GM18868 (cell line): ENCODE measurements at regions not wholly inside any gene's neighbourhood (a gene's known extent, or its start where the extent isn't known, plus 50 kb on each side); places are given as distances from the start of the nearest gene placed in this dataset.
"Not testable (repeated sequence)": the region's sequence is repeated elsewhere in the genome, so short reads cannot be mapped to it uniquely, and the experiment has no call there.

Experiments used
- ATAC-seq: cut with Tn5 transposase; IDR thresholded peaks from one replicate; pipeline ENCODE4 v1.9.1; 2021; ENCODE audit warnings: mild to moderate bottlenecking, moderate library complexity; ENCODE audit not compliant: unreplicated experiment

DNA sequence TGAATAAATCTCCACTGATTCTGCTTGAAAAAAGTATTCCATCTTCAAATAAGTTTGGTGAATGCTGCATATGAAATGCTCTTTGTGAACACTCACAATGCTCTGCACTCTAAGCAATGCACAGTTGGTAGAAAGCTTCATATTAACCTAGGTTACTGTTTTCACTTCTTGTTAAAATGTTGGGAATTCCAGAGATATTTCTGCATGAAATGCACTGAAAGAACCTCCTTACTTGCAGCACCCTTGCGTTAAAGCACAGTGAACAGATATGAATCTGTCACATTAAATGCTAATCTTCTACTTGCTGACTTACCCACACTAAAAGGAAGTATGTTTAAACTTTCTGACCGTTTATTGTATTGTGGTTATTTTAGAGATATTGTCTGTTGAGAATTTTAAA is 584.1 kb upstream of the NUDT12 start:
- no peak for ATAC-seq

DNA sequence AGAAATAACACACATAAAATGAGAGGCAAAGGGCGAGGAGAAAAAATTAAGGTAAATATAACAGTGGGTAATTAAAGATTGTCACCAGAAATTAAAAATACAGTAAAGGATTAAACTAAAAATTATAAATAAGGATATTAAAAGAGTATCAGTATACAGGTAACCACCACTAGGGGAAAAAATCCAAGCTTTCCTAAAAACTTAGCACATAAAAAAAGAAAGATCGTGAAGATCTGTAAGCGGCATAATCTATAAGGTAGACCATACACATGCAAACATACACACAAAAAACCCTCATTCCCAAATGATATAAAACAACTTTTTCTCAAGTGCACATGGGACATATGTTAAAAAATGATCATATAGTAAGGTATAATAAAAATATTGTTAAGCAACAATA is 577.3 kb upstream of the NUDT12 start:
- no peak for ATAC-seq

DNA sequence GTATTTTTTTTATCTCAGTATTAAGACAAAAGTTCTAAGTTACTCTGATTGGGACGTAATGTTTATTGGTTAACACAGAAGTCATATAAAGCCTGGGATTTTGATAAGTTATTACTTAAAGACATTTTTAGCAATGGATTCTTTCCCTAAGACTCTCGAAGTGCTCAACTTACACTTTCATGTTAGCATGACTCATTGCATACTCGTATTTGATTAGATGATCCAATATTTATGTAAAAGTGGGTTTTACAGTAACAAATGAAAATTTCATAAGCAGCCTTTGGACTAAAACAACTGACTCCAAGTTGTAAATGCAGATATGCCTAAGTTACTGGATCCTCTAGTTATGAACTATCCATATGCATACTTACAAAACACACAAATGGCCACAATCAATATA is 567.7 kb upstream of the NUDT12 start:
- ATAC-seq = no peak

DNA sequence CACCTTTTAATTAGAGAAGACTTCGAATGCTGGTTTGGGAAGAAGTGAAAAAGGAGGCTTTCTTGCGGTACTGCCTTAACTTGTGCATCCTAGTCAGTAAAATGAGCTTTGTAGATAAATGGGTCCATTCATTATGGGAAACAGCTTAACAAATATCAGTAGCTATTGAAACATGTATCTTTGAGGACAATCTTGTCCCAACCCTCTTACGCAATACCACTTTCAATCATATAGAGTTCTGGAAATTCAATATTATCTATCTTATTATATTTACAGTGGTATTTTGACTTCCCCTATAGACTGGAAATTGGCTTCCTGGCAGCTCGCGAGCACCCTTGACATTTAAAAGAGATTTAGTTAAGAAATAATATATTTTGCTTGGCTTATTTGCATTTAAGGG is 565.8 kb upstream of the NUDT12 start:
- ATAC-seq = no peak

DNA sequence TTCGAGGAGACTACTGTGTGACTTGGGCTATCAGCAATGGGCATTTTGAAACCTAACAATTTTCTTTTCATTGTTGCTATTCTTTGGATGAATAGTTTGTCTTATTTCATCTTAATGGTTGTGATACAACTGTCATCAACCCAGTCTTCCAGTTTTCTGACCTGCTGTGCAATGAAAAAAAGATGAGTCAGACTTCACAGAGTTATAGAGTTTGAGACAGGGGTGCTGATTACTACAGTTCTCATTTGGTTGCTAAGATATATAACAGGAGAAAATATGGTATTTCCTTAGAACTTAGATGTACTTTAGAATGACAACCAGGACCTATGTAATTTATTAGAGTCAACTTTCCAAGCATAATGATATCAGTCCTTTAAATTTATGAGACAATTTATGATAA is 564.4 kb upstream of the NUDT12 start:
- no peak for ATAC-seq

DNA sequence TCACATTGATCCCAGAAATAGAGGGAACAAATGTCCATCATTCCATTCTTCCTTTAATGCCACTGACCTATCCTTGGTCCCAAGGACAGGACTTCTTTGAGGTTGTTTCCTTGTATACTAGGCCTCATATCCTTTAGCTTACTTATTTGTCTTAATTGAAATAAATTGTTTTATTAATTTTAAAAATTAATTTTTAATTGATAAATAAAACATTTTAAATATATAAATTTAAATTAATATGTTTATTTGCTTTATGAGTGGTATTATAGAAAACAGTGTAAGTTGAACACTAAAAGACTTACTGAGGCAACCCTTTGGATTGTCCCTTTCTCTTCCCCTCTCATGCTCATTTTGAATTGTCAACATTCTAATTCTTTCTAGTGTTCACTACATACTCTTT is 556.9 kb upstream of the NUDT12 start:
- no peak for ATAC-seq

DNA sequence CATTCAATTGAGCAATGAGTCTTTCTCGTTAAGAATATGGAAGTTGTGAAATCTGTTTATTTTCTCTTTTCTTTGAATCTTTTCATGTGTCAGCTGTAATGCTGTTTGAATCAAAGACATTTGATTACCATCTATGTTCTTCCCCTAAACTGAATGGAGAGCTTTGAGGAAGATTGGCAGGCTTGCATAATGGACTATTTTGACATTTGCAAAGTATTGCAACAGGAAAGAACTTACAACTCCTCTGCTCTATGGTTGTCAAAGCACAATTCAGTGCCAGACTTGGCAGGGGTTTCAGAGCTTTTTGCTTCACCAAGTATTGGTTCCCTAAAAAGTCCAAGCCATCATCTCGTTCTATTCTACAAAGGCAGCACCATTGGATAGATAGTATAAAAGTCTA is 549.0 kb upstream of the NUDT12 start:
- ATAC-seq = no peak

DNA sequence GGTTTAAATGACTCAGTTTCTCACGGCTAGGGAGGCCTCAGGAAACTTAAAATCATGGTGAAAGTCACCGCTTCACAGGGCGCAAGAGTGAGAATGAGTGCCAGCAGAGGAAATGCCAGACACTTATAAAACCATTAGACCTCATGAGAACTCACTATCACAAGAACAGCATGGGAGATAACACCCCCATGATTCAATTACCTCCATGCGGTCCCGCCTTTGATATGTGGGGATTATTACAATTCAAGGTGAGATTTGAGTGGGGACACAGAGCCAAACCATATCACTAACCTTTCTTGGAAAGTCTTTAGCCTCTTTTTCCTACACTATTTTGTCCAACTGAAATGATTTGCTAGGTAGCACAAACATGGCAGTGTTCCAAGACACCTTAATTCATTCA is 533.9 kb upstream of the NUDT12 start:
- ATAC-seq = no peak

DNA sequence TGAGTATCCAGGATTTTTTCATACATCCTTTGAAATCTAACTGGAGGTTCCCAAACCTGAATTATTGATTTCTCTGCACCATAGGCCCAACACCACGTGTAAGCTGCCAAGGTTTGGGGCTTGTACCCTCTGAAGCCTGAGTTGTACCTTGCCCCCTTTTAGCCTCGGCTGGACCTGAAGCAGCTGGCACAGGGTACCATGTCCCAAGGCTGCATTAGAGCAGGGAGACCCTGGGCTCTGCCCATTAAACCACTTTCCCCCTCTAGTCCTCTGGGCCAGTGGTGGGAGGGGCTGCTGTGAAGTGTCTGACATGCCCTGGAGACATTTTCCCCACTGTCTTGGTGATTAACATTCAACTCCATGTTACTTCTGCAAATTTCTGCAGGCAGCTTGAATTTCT is 532.9 kb upstream of the NUDT12 start:
- ATAC-seq = no peak

DNA sequence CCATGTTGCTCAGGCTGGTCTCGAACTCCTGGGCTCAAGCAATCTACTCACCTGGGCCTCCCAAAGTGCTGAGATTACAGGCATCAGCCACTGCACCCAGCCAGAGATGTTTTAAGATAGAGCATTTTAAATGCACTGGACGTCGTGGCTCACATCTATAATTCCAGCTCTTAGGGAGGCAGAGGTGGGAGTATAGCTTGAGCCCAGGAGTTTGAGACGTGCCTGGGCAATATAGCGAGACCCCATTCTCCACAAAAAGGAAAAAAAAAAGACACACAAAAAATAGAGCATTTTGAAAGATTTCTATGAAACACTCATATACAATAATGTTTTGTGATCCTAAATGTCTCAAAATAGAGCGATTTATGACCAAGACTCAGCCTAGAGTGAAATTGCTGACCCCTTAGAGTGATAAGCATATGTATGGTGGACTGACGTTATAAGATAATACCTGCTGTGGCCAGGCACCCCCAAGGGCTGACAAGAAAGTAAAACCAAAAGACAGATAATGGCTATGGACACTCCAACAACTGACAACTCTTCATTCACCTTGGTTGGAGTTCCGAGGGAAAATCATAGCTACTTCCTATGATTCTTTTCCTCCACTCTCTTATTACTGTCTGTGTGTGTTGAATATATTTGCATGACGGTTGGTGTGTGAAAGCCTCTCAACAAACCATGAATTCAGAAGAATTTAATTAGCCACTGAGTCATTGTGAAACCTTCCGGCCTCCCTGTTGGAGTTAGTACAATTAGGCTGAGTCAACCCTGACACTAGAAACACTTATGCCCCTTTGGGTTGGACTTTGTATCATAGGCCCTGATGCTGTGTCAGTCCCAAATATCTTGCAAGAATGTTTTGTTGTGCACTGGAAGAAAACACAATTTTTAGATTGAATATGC is 526.5 kb upstream of the NUDT12 start:
- ATAC-seq = peak; percentile 76

DNA sequence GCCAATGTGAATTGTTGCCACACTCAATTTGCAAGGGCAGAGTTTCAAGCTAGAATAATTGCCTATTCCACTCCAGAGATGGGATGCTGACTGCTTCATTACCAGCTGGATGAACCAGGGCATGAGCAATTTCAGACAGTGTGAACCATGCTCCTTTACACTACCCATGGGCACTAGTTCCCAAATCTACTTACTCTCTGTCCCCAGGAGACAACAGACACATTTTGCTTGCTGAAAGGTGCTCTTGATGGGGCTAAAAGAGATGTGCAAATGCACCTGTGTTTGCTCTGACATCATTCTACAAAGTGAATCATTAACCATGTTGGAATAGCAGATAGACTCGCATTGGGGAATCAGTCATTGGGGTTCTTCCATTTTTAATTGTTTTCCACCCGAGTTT is 522.3 kb upstream of the NUDT12 start:
- no peak for ATAC-seq

DNA sequence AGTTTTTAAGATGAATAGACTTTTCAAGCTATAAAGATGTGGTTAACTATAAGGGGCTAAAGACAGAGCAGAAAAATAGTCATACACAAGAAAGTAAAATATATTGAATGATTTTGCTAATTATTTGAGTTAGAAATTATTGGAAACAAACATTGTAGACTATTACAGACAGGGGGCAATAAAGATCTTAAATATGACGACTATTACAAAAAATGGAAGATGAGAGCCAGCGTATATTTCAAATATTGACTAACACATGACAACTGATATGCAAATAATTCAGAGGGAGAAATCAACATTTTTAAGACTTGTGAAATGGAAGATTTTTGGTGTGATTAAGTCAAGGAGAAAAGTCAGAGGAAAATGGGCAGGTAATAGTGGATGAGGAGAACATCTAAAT is 520.2 kb upstream of the NUDT12 start:
- no peak for ATAC-seq

DNA sequence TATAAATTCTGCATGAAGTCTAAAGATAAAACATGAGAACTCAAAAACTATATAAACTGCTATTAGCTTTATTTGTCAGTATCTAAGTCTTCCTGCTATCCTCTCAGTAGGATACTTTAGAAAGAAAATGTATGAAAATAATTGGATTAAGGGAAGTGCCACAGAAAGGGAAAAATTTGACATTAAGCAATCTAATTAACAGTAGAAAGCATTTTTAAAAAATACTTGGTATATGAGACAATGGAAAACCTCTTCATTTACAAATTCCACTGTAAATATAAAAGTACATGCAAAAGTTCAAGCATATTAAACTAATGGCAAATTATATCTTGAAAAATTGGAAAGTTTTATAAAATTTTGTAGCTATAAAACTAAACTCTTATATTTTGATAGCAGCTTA is 518.6 kb upstream of the NUDT12 start:
- ATAC-seq = no peak

DNA sequence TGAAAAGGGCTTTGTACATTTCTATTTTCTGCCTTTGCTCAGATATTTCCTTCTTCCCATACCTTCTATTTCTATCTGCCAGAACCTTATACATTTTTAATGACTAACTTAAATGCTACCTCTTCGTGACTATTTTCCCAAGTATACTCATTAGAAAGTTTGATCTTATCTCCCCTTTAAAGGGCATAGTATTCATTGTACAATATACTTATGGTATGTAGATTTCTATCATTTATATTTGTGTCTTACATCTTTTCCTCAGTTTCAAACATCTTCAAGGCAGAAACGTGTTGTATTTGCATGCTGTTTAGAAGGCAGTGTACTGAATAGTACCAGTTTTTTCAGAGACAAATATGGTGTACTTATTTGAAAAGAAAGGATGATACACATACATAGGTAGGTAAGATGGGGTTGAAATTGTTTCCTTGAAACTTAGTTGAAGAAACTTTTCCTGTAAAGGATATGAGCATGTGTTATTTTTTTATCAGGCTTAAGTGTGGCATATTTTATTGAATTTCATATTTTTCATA is 518.1 kb upstream of the NUDT12 start:
- no peak for ATAC-seq

DNA sequence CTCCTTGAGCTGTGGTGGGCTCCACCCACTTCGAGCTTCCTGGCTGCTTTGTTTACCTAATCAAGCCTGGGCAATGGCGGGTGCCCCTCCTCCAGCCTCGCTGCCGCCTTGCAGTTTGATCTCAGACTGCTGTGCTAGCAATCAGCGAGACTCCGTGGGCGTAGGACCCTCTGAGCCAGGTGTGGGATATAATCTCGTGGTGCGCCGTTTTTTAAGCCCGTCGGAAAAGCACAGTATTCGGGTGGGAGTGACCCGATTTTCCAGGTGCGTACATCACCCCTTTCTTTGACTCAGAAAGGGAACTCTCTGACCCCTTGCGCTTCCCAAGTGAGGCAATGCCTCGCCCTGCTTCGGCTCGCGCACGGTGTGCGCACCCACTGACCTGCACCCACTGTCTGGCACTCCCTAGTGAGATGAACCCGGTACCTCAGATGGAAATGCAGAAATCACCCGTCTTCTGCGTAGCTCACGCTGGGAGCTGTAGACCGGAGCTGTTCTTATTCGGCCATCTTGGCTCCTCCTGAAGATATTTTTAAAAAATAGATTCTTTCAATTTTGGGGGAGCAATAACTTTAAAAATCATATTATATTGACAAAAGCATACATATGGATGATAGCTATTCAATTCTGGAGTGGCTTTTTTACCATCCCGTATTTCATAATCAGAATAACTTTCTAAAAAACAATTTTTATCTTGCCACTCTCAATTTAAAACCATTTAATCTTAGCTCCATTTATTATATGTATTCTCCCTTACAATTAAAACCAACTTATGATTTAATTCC is 517.5 kb upstream of the NUDT12 start:
- not testable (repeated sequence) for ATAC-seq

DNA sequence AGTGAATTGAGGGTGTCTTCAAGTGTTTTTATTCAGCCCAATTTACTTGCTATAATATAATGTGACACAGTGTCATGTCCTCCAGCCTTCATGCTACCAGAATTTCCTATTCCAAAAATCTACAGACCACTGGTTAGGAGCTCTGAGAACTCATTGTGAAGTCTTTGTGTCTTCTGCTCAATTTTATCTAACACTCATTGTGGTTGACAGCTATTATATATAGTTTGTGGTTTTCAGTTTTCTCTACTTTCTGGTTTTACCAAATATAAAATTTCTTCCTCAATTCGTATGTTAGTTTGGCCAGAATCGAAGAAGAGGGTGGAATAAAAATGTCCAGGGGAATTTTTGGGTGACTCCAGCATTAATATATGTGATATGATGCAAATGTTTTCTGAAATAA is 509.3 kb upstream of the NUDT12 start:
- no peak for ATAC-seq

DNA sequence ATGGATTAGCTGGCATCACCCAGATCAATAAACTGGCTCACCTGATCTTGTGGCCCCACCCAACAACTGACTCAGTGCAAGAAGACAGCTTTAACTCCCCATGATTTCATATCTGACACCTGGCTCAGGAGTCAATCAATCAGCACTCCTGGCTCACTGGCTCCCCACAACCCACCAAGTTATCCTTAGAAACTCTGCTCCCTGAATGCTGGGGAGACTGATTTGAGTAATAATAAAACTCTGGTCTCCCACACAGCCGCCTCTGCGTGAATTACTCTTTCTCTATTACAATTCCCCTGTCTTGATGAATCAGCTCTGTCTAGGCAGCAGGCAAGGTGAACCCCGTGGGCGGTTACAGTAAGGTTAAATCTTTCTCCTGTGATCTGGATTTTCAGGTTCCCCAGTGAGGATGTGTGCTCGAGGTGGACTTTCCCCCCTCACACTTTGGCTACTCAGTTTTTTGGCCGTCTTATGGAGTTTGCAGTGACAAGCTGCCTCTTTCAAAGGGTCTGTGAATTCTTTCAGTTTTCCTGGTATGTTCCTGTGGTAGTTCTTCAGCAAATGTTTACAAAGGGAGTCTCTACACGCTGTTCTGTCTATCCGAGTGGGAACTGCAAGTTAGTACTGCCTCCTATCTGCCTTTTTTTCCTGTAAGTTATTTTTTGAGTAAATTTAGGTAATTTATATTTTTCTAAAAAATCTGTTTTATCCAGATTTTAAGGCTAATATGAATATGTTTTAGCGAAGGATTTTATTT is 500.2 kb upstream of the NUDT12 start:
- ATAC-seq = no peak

DNA sequence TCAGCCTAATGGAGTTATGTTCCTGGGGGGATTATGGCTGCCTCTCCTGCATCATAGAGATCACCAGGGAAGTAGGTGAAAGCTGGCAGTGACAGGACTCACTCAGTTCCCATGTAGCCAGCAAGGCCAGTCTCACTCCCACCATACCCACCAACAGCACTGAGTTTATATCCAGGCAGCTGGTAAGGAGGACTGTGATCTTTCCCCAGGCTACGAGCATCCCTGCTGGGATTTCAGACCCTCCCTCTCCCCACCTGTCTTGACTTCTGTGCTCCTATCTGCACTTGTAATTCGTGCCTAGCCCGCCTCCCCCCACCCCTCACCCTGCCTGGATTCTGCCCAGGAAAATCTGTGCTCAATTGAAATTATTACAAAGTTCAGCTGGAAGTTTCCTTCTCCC is 499.1 kb upstream of the NUDT12 start:
- no peak for ATAC-seq

DNA sequence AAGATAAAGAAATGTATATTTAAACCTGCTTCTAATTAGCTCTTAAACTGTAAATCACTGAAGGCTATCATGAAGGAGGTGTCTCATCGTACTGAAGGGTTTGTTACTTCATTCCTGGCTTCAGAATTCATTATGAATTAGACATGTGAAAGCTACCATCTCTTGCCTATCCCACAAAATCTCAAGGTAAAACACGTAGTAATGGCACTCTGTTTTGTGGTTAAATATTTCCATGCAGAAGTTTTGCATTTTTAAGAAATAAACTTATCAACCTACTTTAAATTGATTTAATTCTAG is 490.7 kb upstream of the NUDT12 start:
- no peak for ATAC-seq

DNA sequence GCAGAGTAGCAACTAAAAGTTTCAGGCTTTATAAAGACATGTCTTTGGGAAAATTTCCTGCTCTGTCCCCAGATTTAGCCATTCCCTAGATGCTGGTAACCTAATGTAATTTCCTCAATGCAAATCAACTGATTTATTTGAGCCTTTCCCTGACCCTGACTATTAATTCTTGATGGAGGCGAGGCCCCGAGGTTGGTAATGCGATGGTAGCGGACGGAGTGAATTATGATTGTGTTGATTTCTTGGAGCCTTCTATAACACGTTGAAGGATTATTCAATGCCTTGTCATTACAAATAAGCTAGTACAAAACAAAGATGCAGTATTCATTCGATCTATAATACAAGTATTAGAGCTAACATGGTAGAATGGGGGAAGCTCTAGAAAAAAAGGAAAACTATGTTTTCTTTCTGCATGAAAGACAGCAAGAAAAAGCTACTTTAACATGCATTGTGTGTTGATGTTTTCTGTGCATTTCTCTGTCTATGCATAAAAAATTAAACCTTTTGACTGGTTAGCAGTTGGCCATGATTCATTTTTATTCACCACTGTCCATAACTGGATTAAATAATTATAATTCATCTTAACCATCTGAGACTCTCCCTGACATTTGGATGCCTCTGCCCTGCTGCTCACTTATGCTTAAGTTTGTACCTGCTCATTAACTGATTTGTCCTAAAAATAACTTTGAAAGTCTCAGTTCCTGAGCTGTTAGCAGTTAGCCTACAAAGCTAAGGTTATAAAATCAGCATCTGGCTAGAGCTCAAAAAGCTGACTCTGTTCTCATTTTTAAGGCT is 490.2 kb upstream of the NUDT12 start:
- ATAC-seq = no peak

DNA sequence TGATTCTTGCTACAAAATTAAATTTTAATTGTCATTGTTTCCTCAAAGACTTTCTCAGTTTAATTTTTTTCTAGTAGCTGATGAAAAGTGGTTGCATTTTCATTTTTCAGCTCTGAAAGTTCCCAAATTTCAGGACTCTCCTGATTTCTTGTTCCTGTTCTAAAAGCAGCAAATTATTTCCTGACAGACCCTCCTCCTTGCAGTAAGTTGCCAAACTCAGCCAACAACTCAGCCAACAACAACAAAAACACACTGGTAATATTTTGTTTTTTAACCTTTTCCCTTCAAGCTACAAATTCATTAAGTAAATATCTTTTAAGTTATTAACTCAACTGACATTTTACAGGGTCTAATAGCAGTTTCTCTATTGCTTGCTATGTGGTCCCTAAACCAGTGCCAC is 487.8 kb upstream of the NUDT12 start:
- no peak for ATAC-seq
